Amygdala (tissue), 56 donors: ENCODE measurements at regions not wholly inside any gene's neighbourhood (a gene's known extent, or its start where the extent isn't known, plus 50 kb on each side); places are given as distances from the start of the nearest gene placed in this dataset.

Experiments used
- DNase-seq, 56 donors: peaks; one replicate each; lab custom pipeline; 2025; lab: John Stamatoyannopoulos, UW

GRCh38 chr6:98382246-98382645, 452.1 kb upstream of the POU3F2 start:
- DNase-seq: no peak

- no peak for DNase-seq
Observed at GRCh38 chr6:98384334-98384733, 450.0 kb upstream of the POU3F2 start.

- DNase-seq: no peak
Observed at GRCh38 chr6:98384801-98385200, 449.6 kb upstream of the POU3F2 start.

GRCh38 chr6:98395610-98396166, 438.7 kb upstream of the POU3F2 start:
- no peak for DNase-seq

GRCh38 chr6:98416027-98416426, 418.3 kb upstream of the POU3F2 start:
- DNase-seq: peak in 23 of 56 donors; percentile 0 to 59 (median 13)

- peak in 1 of 56 donors; percentile 0 for DNase-seq
Observed at GRCh38 chr6:98416497-98417158, 417.7 kb upstream of the POU3F2 start.

- no peak for DNase-seq
Observed at GRCh38 chr6:98433325-98434056, 400.9 kb upstream of the POU3F2 start.

GRCh38 chr6:98443633-98444032, 390.7 kb upstream of the POU3F2 start:
- no peak for DNase-seq

- DNase-seq: no peak
Observed at GRCh38 chr6:98452685-98453084, 381.7 kb upstream of the POU3F2 start.

- DNase-seq: no peak
Observed at GRCh38 chr6:98454809-98455322, 379.5 kb upstream of the POU3F2 start.

GRCh38 chr6:98458708-98459107, 375.7 kb upstream of the POU3F2 start:
- DNase-seq: peak in 3 of 56 donors; percentile 7 to 72 (median 13)

GRCh38 chr6:98463038-98464000, 371.1 kb upstream of the POU3F2 start:
- DNase-seq: no peak

- DNase-seq: no peak
Observed at GRCh38 chr6:98467091-98467490, 367.3 kb upstream of the POU3F2 start.

- DNase-seq: no peak
Observed at GRCh38 chr6:98467902-98468301, 366.5 kb upstream of the POU3F2 start.

- DNase-seq: no peak
Observed at GRCh38 chr6:98469141-98469540, 365.2 kb upstream of the POU3F2 start.

- DNase-seq: no peak
Observed at GRCh38 chr6:98470821-98471220, 363.6 kb upstream of the POU3F2 start.

- no peak for DNase-seq
Observed at GRCh38 chr6:98471444-98471843, 362.9 kb upstream of the POU3F2 start.

- DNase-seq: no peak
Observed at GRCh38 chr6:98477231-98477630, 357.1 kb upstream of the POU3F2 start.

GRCh38 chr6:98484696-98485095, 349.7 kb upstream of the POU3F2 start:
- DNase-seq: no peak

GRCh38 chr6:98485593-98485992, 348.8 kb upstream of the POU3F2 start:
- DNase-seq: no peak
